BLaER1 treated with 17β-estradiol and CSF1 and Interleukin-3, amounts not matched to agents 10 nM and 100 nM (cell line): ENCODE measurements at regions not wholly inside any gene's neighbourhood (a gene's known extent, or its start where the extent isn't known, plus 50 kb on each side); places are given as distances from the start of the nearest gene placed in this dataset.
"Not testable (repeated sequence)": the region's sequence is repeated elsewhere in the genome, so short reads cannot be mapped to it uniquely, and the experiment has no call there.

Source experiments
- H3K27ac ChIP-seq, 11 experiments: shearing (Covaris generic); formaldehyde crosslinking; 2 replicates each; pipeline ENCODE4 v1.8.1; 2022
- H3K27me3 ChIP-seq, 11 experiments: shearing (Covaris generic); formaldehyde crosslinking; 2 replicates each; pipeline ENCODE4 v1.8.1; 2022
- H3K36me3 ChIP-seq, 11 experiments: shearing (Covaris generic); formaldehyde crosslinking; 2 replicates each; pipeline ENCODE4 v1.8.1; 2022
- H3K4me1 ChIP-seq, 10 experiments: shearing (Covaris generic); formaldehyde crosslinking; 2 replicates each; pipeline ENCODE4 v1.8.1; 2022
- H3K4me2 ChIP-seq, 11 experiments: shearing (Covaris generic); formaldehyde crosslinking; 2 replicates each; pipeline ENCODE4 v1.8.1; 2022
- H3K4me3 ChIP-seq, 10 experiments: shearing (Covaris generic); formaldehyde crosslinking; 2 replicates each; pipeline ENCODE4 v1.8.1; 2022
- H3K9ac ChIP-seq, 11 experiments: shearing (Covaris generic); formaldehyde crosslinking; 2 replicates each; pipeline ENCODE4 v1.8.1; 2022
- H3K9me3 ChIP-seq, 11 experiments: shearing (Covaris generic); formaldehyde crosslinking; replicated peaks in 1 of 11; 2 replicates each; pipeline ENCODE4 v1.8.1; 2022
- H4K20me1 ChIP-seq, 11 experiments: shearing (Covaris generic); formaldehyde crosslinking; 2 replicates each; pipeline ENCODE4 v1.8.1; 2022
- Cebpa-rat ChIP-seq, 11 experiments: shearing (Covaris generic); IDR thresholded peaks; 2 replicates each; pipeline ENCODE4 v1.8.1; 2022

- H3K36me3 ChIP-seq, result no peaks in the 10 kb centered on the region; a peak in 1 of 22 replicates
- H3K9ac ChIP-seq, result no peak overlapping the region; a peak in 1 of 22 replicates
- H3K27me3 ChIP-seq, result peaks cover 0 to 12% (median 0%) of the 10 kb centered on the region in 11 experiments; a peak in 4 of 22 replicates
- no peak overlapping the region for H3K4me3 ChIP-seq
- H3K9me3 ChIP-seq, result peaks cover 13 to 31% (median 19%) of the 10 kb centered on the region in 11 experiments
- no peak overlapping the region for H3K27ac ChIP-seq
- peak overlapping the region in 6 of 11 experiments; percentile 9 to 78 (median 55); a peak in 10 of 22 replicates for H3K4me2 ChIP-seq
- TF ChIP-seq Cebpa-rat (IDR thresholded peaks at IDR 0.05), result no peak
- H3K4me1 ChIP-seq, result peaks cover 8 to 63% (median 31%) of the 10 kb centered on the region in 10 experiments; a peak in 19 of 20 replicates
- no peaks in the 10 kb centered on the region for H4K20me1 ChIP-seq
Measured at GRCh38 chr20:50331469-50332363, 141.1 kb downstream of the CEBPB start.

- no peaks in the 10 kb centered on the region for H4K20me1 ChIP-seq
- no peak overlapping the region for H3K27ac ChIP-seq
- H3K36me3 ChIP-seq, result no peaks in the 10 kb centered on the region; a peak in 1 of 22 replicates
- no peak overlapping the region for H3K9ac ChIP-seq
- H3K9me3 ChIP-seq, result peaks cover 13 to 24% (median 17%) of the 10 kb centered on the region in 11 experiments
- H3K4me1 ChIP-seq, result peaks cover 11 to 71% (median 39%) of the 10 kb centered on the region in 10 experiments
- H3K27me3 ChIP-seq, result peaks cover 0 to 14% (median 0%) of the 10 kb centered on the region in 11 experiments; a peak in 5 of 22 replicates
- peak overlapping the region in 5 of 11 experiments; percentile 31 to 62 (median 52); a peak in 9 of 22 replicates for H3K4me2 ChIP-seq
- no peak overlapping the region for H3K4me3 ChIP-seq
- TF ChIP-seq Cebpa-rat (IDR thresholded peaks at IDR 0.05), result no peak
Measured at GRCh38 chr20:50332491-50332980, 141.9 kb downstream of the CEBPB start.

GRCh38 chr20:50333131-50333670, 142.6 kb downstream of the CEBPB start:
- TF ChIP-seq Cebpa-rat (IDR thresholded peaks at IDR 0.05), result no peak
- Histone ChIP-seq H3K4me1 (peaks cover 17 to 78% (median 46%) of the 10 kb centered on the region in 10 experiments), H3K9me3 (peaks cover 7 to 17% (median 10%) of the 10 kb centered on the region in 11 experiments), H3K4me2 (peak overlapping the region in 2 of 11 experiments; percentile 38 to 50; a peak in 4 of 22 replicates), H3K4me3 (no peak overlapping the region), H4K20me1 (no peaks in the 10 kb centered on the region), H3K27ac (no peak overlapping the region), H3K27me3 (peaks cover 0 to 14% (median 0%) of the 10 kb centered on the region in 11 experiments; a peak in 5 of 22 replicates), H3K9ac (no peak overlapping the region), H3K36me3 (no peaks in the 10 kb centered on the region; a peak in 1 of 22 replicates)

GRCh38 chr20:50333812-50334211, 143.2 kb downstream of the CEBPB start:
- Histone ChIP-seq H3K4me2 (peak overlapping the region in 2 of 11 experiments; percentile 38 to 50; a peak in 1 of 22 replicates), H3K27ac (no peak overlapping the region)

GRCh38 chr20:50334512-50334911, 143.9 kb downstream of the CEBPB start:
- not testable (repeated sequence) for H3K9ac ChIP-seq, H3K36me3 ChIP-seq, H3K4me3 ChIP-seq, H4K20me1 ChIP-seq, H3K9me3 ChIP-seq, H3K27ac ChIP-seq
- Histone ChIP-seq H3K27me3 (peaks cover 0 to 16% (median 3%) of the 10 kb centered on the region in 11 experiments; a peak in 8 of 22 replicates), H3K4me2 (peak overlapping the region in 2 of 11 experiments; percentile 0 to 11; a peak in 1 of 22 replicates), H3K4me1 (peaks cover 31 to 91% (median 59%) of the 10 kb centered on the region in 10 experiments)

More at GRCh38 chr20:50333812-50334211, 143.2 kb downstream of the CEBPB start:
- H3K36me3 ChIP-seq, result no peaks in the 10 kb centered on the region
- no peak overlapping the region for H3K4me3 ChIP-seq
- H3K9ac ChIP-seq, result no peak overlapping the region
- H4K20me1 ChIP-seq, result no peaks in the 10 kb centered on the region
- H3K4me1 ChIP-seq, result peaks cover 24 to 84% (median 52%) of the 10 kb centered on the region in 10 experiments
- H3K27me3 ChIP-seq, result peaks cover 0 to 14% (median 0%) of the 10 kb centered on the region in 11 experiments; a peak in 5 of 22 replicates
- H3K9me3 ChIP-seq, result peaks cover under 1 to 11% (median 4%) of the 10 kb centered on the region in 11 experiments
- no peak for TF ChIP-seq Cebpa-rat (IDR thresholded peaks at IDR 0.05)

- no peak for TF ChIP-seq Cebpa-rat (IDR thresholded peaks at IDR 0.05)
- H3K4me2 ChIP-seq, result peak overlapping the region in 6 of 11 experiments; percentile 3 to 91 (median 44); a peak in 8 of 22 replicates
- no peak overlapping the region for H3K9ac ChIP-seq
- peaks cover 0 to 10% (median 0%) of the 10 kb centered on the region in 11 experiments; a peak in 5 of 22 replicates for H4K20me1 ChIP-seq
- no peak overlapping the region for H3K4me3 ChIP-seq
- no peaks in the 10 kb centered on the region for H3K36me3 ChIP-seq
- no peak overlapping the region for H3K27ac ChIP-seq
- H3K9me3 ChIP-seq, result no peaks in the 10 kb centered on the region
- H3K4me1 ChIP-seq, result peaks cover 37 to 97% (median 65%) of the 10 kb centered on the region in 10 experiments
- peaks cover 0 to 22% (median 8%) of the 10 kb centered on the region in 11 experiments; a peak in 16 of 22 replicates for H3K27me3 ChIP-seq
Measured at GRCh38 chr20:50335105-50335504, 144.5 kb downstream of the CEBPB start.

- Histone ChIP-seq H3K27ac (no peak overlapping the region), H3K9me3 (no peaks in the 10 kb centered on the region), H3K4me2 (peak overlapping the region in 3 of 11 experiments; percentile 17 to 91 (median 38); a peak in 6 of 22 replicates), H3K27me3 (peaks cover 0 to 29% (median 15%) of the 10 kb centered on the region in 11 experiments; a peak in 20 of 22 replicates), H3K4me1 (peaks cover 38 to 98% (median 66%) of the 10 kb centered on the region in 10 experiments), H3K36me3 (no peaks in the 10 kb centered on the region), H3K4me3 (no peak overlapping the region), H4K20me1 (peaks cover 0 to 17% (median 0%) of the 10 kb centered on the region in 11 experiments; a peak in 5 of 22 replicates), H3K9ac (no peak overlapping the region)
- TF ChIP-seq Cebpa-rat (IDR thresholded peaks at IDR 0.05), result no peak
Measured at GRCh38 chr20:50335866-50336265, 145.2 kb downstream of the CEBPB start.

GRCh38 chr20:50336661-50337060, 146.0 kb downstream of the CEBPB start:
- H3K27me3 ChIP-seq, result peaks cover 7 to 37% (median 23%) of the 10 kb centered on the region in 11 experiments
- H3K9me3 ChIP-seq, result no peaks in the 10 kb centered on the region
- H3K36me3 ChIP-seq, result no peaks in the 10 kb centered on the region
- H3K4me3 ChIP-seq, result no peak overlapping the region
- no peak for TF ChIP-seq Cebpa-rat (IDR thresholded peaks at IDR 0.05)
- H3K4me2 ChIP-seq, result peak overlapping the region in 8 of 11 experiments; percentile 11 to 98 (median 93); a peak in 11 of 22 replicates
- H3K27ac ChIP-seq, result no peak overlapping the region
- H4K20me1 ChIP-seq, result peaks cover 0 to 23% (median 0%) of the 10 kb centered on the region in 11 experiments; a peak in 5 of 22 replicates
- peaks cover 44 to 98% (median 70%) of the 10 kb centered on the region in 10 experiments for H3K4me1 ChIP-seq
- no peak overlapping the region for H3K9ac ChIP-seq
